Mammary epithelial cell (primary cell): ENCODE measurements at regions not wholly inside any gene's neighbourhood (a gene's known extent, or its start where the extent isn't known, plus 50 kb on each side); places are given as distances from the start of the nearest gene placed in this dataset.

Source experiments
- EZH2 ChIP-seq: IDR thresholded peaks from 2 replicates; pipeline ENCODE4 v1.6.1; 2012; ENCODE audit warnings: low read length, inconsistent platforms, borderline replicate concordance
- TF ChIP-seq, protein P1 (sequence below), 2 donors: IDR thresholded peaks in 1 of 2; conservative IDR thresholded peaks in 1 of 2; 2 replicates each; pipeline ENCODE4 v1.5.1; 2011 to 2012; ENCODE audit warnings: inconsistent platforms in 2 of 2, low read length in 2 of 2, mild to moderate bottlenecking in 2 of 2, control low read depth in 1 of 2, low read depth in 1 of 2; ENCODE audit not compliant: insufficient read depth in 1 of 2; ENCODE audit errors: extremely low read depth in 1 of 2

- TF ChIP-seq, protein P1, sequence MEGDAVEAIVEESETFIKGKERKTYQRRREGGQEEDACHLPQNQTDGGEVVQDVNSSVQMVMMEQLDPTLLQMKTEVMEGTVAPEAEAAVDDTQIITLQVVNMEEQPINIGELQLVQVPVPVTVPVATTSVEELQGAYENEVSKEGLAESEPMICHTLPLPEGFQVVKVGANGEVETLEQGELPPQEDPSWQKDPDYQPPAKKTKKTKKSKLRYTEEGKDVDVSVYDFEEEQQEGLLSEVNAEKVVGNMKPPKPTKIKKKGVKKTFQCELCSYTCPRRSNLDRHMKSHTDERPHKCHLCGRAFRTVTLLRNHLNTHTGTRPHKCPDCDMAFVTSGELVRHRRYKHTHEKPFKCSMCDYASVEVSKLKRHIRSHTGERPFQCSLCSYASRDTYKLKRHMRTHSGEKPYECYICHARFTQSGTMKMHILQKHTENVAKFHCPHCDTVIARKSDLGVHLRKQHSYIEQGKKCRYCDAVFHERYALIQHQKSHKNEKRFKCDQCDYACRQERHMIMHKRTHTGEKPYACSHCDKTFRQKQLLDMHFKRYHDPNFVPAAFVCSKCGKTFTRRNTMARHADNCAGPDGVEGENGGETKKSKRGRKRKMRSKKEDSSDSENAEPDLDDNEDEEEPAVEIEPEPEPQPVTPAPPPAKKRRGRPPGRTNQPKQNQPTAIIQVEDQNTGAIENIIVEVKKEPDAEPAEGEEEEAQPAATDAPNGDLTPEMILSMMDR (conservative IDR thresholded peaks at IDR 0.05 in 1 of 2, IDR thresholded peaks at IDR 0.05 in 1 of 2; ENCODE audit: extremely low read depth in 1 of 2, insufficient read depth in 1 of 2, low read depth in 1 of 2, low read length in 2 of 2) = no peak
- no peak for TF ChIP-seq EZH2
These were observed 202.6 kb upstream of the ALG10B start for GRCh38 chr12:38113991-38114390.
